ENCODE measurements at regions not wholly inside any gene's neighbourhood (a gene's known extent, or its start where the extent isn't known, plus 50 kb on each side); places are given as distances from the start of the nearest gene placed in this dataset.
"Not testable (repeated sequence)": the region's sequence is repeated elsewhere in the genome, so short reads cannot be mapped to it uniquely, and the experiment has no call there.

DNA sequence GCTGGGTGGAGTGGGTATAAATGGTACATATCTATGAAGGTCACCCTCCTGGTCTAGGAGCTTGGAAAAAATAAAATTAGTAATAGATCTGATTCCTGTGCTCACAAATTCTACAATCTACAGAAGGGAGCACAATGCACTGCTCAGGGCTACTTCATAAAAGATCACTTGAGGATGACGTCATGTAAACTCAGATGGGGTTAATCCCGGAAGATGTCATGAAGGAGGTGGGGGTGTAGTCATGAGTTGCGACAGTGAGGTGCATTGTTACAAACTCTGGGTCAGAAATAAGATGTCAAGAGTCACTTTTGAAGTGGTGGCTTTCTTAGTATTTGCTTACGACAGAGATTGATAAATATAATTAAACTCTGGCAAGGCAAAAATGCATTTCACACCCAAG is 68.2 kb downstream of the LHX9 start:
- DNase-seq: no peak

DNA sequence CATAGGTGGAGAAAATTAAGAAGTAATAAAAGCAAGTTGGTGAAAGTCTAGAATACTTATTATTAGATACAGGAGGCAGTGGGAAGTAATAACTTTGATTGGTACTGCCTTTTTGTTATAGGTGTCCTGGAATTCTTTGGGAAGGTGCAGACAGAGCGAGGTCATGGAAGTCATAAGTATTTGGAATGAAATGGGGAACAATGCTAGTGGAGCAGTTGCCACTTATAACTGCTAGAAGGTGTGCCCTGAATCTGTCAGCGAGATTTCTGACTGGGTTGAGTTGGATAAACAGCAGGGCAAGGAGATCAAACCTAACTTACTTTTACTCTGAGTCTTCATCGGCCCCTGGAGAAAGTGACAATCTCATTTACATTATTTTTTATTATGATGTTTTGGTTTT is 69.6 kb downstream of the LHX9 start:
- DNase-seq: no peak

DNA sequence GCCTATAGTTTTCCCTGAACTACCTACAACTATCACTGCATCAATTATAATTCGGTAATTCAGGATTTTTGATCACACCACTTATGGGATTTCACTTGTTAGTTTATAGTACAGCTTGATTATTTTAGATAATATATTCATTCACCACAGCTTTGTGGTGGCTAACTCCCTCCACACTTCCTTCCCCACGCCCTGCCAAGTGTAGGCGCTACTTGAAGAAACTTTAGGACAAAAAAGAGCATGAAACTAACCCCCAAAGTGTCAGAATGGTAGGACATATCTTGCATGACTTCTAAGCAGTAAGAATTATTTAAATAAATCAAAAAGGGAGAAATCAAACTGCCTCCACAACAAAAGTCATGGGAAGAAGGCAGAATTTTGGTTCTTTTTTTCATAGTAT is 70.1 kb downstream of the LHX9 start:
- DNase-seq: no peak

- not testable (repeated sequence) for DNase-seq
These were observed 71.4 kb downstream of the LHX9 start for GRCh38 chr1:197988581-197988980.

DNA sequence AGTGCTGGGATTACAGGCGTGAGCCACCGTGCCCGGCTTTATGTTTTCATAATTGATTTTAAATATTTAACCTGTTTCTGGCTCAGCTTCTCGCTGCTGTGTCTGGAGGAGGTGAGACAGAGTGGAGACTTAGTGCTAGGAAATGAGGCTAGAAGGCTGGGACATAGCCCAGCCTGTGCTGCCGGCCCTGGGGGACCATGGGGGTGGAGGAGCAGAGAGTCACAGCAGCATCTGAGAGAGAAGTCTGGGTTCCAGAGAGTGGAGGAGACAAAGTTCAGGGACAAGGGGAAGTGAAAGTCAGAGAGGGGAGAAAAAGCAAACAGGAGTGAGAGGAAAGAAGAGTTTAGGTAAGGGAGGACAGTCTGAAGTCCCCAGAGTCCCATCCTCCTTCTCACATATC is 71.9 kb downstream of the LHX9 start:
- DNase-seq: no peak

DNA sequence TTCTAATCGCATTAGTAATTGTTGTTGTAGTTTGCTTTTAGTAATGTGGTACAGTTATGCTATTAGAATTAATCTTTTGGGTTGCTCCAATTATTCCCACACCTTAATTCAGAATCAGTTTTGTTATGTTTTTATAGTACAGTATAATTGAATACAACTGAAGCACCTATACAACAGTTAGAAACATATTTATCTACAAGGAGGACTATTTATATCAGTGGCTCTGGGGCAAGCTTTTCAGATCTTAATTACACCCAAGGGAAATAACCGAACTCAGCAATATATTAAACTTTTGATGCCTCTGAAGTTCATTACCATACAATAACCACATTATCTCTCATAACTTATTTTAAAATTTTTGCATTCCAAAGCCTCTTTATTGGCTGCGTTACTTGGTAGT is 74.4 kb downstream of the LHX9 start:
- no peak for DNase-seq

- peak; percentile 18 to 31 for DNase-seq
These were observed 77.8 kb downstream of the LHX9 start for GRCh38 chr1:197994907-197995407.

DNA sequence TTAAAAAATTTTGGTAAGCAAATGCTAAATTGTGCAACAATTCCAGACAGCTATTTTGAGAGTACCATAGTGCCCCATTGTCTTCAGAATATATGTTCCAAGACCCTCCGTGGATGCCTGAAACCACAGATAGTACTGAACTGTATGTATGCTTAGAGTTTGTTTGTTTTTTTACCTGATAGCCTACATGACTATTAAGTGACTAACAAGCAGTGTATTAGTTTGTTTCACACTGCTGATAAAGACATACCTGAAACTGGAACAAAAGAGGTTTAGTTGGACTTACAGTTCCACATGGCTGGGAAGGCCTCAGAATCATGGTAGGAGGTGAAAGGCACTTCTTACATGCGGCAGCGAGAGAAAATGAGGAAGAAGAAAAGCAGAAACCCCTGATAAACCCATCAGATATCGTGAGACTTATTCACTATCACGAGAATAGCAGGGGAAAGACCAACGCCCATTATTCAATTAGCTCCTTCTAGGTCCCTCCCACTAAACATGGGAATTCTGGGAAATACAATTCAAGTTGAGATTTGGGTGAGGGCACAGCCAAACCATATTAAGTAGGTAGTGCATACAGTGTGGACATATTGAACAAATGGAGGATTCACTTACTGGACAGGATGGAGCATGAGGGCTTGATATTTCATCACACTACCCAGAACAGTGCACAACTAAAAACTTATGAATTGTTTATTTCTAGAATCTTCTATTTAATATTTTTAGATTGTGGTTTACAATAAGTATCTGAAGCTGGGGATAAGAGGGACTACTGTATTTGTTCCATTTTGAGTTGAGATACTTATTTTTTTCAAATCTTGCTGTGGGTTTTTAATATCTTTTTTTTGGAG is 78.5 kb downstream of the LHX9 start:
- no peak for DNase-seq

GRCh38 chr1:197996259-197996512 is 79.0 kb downstream of the LHX9 start:
- not testable (repeated sequence) for DNase-seq

DNA sequence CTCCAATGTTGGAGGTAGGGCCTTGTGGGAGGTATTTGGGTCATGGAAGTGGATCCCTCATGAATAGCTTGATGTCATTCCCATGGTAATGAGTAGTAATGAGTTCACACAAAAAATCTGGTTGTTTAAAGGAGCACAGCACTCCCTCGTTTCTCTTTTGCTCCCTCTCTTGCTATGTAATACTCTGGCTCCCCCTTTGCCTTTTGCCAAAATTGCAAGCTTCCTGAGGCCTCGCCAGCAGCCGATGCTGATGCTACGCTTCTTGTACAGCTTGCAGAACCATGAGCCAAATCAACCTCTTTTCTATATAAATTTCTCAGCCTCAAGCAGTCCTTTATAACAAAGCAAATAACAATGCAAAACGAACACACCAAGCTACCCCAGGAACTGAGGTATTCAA is 80.9 kb downstream of the LHX9 start:
- DNase-seq: no peak

DNA sequence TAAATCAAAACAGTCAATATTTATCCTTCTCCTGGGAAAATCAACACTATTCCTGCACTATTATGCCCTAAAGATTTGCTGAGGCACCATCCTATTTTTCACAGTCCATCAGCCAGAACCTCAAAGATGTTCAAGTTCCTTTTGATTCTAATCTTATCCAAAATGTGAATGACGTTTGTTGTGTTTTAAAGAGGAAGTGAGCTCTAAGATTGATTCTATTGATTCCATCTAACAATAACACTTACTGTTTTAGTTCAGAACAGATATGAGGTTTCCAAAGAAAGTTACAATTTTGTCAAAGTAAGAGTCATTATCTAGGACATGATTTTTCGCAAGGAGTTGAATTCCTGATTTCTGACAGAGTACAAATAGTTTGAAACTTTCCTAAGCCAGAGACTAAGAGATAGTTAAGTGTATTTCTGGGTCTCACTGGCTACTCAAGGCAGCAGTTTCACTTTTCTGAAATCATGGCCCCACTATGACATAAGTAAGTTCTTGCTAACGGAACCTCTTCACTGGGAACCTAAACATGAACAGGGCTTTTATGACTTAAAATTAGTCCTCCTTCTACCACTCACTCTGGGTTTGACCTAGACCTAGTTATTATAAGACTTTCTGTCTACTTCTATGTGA is 84.7 kb downstream of the LHX9 start:
- no peak for DNase-seq

- no peak for DNase-seq
These were observed 86.3 kb downstream of the LHX9 start for GRCh38 chr1:198003468-198003867.

GRCh38 chr1:198007011-198007410 is 89.8 kb downstream of the LHX9 start:
- DNase-seq: no peak

DNA sequence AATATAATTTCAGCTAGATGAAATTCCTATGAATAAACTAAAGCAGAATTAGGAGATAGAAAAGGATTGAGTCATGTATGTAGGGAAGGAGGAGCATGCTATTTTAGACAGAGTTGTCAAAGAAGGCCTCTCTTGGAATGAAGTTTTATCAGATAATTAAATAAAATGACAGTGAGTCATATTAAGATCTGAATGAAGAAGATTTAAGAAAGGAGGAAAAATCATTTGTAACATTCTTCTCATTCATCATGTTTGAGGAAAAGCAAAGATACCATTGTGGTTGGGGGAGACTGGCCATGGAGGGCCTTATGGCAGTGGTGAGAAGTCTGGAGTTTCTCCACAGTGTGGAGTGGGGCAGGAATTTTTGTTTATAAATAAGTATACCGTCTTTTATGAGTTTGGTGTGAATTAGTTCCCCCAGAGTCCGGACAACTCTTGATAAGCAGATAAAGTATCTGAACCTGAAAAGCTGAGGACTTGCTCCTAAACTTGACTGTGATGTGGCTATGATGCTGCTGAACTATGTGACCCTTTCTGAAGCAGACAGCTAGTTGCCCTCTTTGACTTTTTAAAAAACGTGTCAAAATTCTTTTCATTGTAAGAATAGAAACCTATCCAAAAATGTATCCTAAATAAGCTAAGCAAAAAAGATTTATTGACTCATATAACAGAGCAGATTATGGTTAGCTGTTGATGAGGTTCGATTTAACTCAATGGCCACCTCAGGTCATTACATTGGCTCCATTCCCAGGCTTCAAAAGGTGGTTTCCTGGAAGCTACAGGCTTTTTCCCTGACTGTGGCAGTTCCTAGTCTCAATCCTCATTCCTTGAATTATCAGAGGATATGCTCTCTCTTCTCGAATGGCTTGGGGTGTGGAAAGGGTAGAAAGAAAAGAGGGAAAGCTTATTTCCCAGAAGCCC is 90.8 kb downstream of the LHX9 start:
- DNase-seq: no peak

- no peak for DNase-seq
These were observed 97.2 kb downstream of the LHX9 start for GRCh38 chr1:198014355-198014754.

GRCh38 chr1:198015309-198015708 is 98.1 kb downstream of the LHX9 start:
- DNase-seq: no peak

GRCh38 chr1:198018529-198018928 is 101.4 kb downstream of the LHX9 start:
- no peak for DNase-seq

- DNase-seq: no peak
These were observed 102.0 kb downstream of the LHX9 start for GRCh38 chr1:198019126-198019525.

DNA sequence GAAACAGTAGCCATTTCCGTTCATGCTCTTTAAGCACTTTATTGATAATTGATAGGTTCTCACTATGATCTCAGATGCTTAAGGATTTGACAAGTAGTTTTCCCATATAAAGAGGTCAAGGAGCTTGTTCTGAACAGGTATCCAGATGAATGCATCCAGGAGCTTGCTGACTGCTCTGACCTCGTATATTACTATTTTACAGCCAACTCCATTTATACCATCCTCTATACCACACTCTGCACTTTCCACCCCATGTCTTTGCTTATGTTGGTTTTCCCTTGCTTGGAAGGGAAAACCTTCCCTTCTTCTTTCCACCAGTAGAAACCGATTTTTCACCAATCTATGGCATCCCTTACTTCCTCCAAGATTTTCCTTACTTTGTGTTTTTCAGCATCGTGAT is 107.2 kb downstream of the LHX9 start:
- DNase-seq: no peak

DNA sequence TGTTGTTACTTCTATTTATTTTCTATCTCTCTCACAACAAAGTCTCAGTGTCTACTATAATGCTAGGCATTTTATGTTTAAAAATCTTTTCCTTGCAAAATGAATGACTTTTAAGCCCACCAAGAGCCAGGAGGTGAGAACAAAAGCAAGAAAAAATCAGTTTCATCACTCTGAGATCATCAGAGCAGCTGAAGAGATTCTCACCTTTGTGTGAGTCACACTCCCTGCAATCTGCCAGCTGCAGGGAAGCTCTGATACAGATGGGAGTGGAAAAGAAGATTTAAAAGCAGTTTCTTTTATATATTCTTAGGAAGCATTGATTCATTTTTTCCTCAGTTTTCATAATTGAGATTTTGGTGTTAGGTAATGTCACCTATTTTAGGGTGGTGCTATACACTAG is 107.6 kb downstream of the LHX9 start:
- DNase-seq: no peak

DNA sequence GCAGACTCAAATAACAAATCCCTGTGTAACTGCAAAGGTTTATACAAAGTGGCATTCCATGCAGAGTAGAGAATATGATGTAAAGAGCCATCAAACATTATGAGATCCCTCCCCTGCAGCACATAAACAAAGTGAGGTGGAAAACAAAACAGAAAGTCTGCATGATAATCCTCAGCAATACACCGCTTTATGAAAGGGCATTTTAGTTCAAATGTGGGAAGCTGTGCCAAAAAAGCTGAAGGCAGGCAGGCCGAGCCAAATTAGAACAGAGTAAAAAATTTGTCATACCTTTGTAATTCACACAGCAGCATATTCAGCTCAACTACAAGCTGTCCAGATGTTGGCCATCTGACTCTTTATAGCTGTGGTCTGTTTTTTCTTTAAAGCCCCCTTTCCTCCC is 113.5 kb downstream of the LHX9 start:
- DNase-seq: no peak

DNA sequence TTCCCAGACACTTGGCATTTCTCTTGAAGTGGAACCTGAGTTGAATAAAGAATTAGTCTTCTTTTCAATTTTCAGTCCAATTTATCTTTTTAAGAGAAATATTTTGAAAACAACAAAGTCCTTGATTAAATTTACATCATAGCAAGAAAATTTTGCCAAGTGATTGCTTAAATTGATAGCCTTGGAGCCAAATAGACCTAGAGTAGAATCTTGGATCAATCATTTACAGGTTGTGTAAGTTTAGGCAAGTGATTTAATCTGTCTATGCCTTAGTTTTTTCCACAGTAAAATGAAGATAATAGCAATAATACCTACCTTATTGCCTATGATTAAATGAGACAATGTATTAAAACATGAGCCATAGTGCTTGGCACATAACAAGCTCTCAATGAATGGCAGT is 113.9 kb downstream of the LHX9 start:
- no peak for DNase-seq

- DNase-seq: no peak
These were observed 115.5 kb downstream of the LHX9 start for GRCh38 chr1:198032668-198033067.
